Activated CD4-positive, alpha-beta memory T cell treated with anti-CD3 and anti-CD28 coated beads for 36 hours (primary cell): ENCODE measurements at regions not wholly inside any gene's neighbourhood (a gene's known extent, or its start where the extent isn't known, plus 50 kb on each side); places are given as distances from the start of the nearest gene placed in this dataset.

Experiments
- CTCF ChIA-PET: fragments of 350-600 bp; sonication (Branson Sonifier 250); formaldehyde crosslinking; loops from one replicate; lab custom pipeline; 2021; ENCODE audit warnings: antibody characterized with exemption, inconsistent platforms; lab: Charles Lee
- POLR2A ChIA-PET: fragments of 350-600 bp; sonication (Branson Sonifier 250); formaldehyde crosslinking; loops from one replicate; lab custom pipeline; 2021; ENCODE audit warnings: antibody characterized with exemption; lab: Charles Lee
- DNase-seq: peaks from one replicate; pipeline ENCODE4 v3.0.0-alpha.2; 2020
- H3K27ac Mint-ChIP-seq: one replicate; pipeline ENCODE4 v1.8.0; 2021; ENCODE audit warnings: mixed read lengths
- H3K27me3 Mint-ChIP-seq: one replicate; pipeline ENCODE4 v1.8.0; 2021; ENCODE audit warnings: mixed read lengths
- H3K36me3 Mint-ChIP-seq: one replicate; pipeline ENCODE4 v1.8.0; 2021; ENCODE audit warnings: mixed read lengths
- H3K4me1 Mint-ChIP-seq: one replicate; pipeline ENCODE4 v1.8.0; 2021; ENCODE audit warnings: low read depth, mixed read lengths
- H3K4me3 Mint-ChIP-seq: one replicate; pipeline ENCODE4 v1.8.0; 2021; ENCODE audit warnings: mild to moderate bottlenecking, mixed read lengths
- H3K9me3 Mint-ChIP-seq: one replicate; pipeline ENCODE4 v1.8.0; 2021; ENCODE audit warnings: mixed read lengths
- intact Hi-C: fragments of 100-400 bp; cut with micrococcal nuclease; formaldehyde crosslinking; loops from one replicate; pipeline ENCODE4 v1.15.1; 2023

GRCh38 chr10:11661441-11661840 is 50.0 kb upstream of the USP6NL start:
- Mint-ChIP-seq H3K27me3 (peaks cover 2% of the 10 kb centered on the region), H3K36me3 (peaks cover 3% of the 10 kb centered on the region), H3K27ac (no peak overlapping the region), H3K4me3 (no peak overlapping the region), H3K4me1 (peaks cover 3% of the 10 kb centered on the region), H3K9me3 (peaks cover 4% of the 10 kb centered on the region)
- ChIA-PET CTCF (no interaction called here), POLR2A (no interaction called here)
- no peak for DNase-seq
- intact Hi-C loops: no loop called here
